ENCODE measurements at regions not wholly inside any gene's neighbourhood (a gene's known extent, or its start where the extent isn't known, plus 50 kb on each side); places are given as distances from the start of the nearest gene placed in this dataset.

DNA sequence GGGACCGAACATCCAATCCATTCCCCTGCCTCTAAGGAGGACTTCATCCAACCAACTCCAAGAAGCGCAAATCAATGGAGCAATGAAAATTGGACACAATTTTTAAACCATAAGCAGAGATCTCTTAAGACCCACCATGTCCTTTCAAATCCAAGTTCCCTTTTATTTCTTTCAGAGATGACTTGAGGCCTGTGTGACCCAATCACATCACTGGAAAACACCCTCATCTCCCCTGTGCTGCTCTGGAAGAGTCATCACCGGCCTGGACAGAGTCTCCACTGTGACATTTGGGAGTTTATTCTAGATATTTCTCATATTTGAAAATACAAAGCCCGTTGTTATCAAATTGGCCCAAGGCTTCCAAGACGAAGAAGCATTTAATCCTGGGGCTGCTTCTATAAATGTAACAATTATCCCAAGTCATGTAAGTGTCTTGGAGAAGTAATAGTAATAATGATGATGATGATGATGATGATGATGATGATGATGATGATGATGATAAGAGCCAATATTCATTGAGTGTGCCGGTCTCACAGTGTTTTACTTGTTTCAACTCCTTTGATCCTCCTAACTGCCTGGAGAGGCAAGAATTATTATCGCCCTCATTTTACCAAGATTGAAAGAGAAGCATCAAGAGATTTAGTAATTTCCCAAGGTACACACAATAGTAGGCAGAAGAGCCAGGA is 72.1 kb downstream of the COPRS start:
- no peak for TF ChIP-seq POLR2A (IDR thresholded peaks at IDR 0.05)
- TF ChIP-seq, protein P1, sequence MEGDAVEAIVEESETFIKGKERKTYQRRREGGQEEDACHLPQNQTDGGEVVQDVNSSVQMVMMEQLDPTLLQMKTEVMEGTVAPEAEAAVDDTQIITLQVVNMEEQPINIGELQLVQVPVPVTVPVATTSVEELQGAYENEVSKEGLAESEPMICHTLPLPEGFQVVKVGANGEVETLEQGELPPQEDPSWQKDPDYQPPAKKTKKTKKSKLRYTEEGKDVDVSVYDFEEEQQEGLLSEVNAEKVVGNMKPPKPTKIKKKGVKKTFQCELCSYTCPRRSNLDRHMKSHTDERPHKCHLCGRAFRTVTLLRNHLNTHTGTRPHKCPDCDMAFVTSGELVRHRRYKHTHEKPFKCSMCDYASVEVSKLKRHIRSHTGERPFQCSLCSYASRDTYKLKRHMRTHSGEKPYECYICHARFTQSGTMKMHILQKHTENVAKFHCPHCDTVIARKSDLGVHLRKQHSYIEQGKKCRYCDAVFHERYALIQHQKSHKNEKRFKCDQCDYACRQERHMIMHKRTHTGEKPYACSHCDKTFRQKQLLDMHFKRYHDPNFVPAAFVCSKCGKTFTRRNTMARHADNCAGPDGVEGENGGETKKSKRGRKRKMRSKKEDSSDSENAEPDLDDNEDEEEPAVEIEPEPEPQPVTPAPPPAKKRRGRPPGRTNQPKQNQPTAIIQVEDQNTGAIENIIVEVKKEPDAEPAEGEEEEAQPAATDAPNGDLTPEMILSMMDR (IDR thresholded peaks at IDR 0.05 in 4 of 5, conservative IDR thresholded peaks at IDR 0.05 in 1 of 5), result no peak

Data from gastrocnemius medialis (tissue), 4 donors.